Stimulated activated naive CD8-positive, alpha-beta T cell treated with anti-CD3 and anti-CD28 coated beads, Interleukin-15, amount 100 ng/mL, for 72 hours (primary cell): ENCODE measurements at regions not wholly inside any gene's neighbourhood (a gene's known extent, or its start where the extent isn't known, plus 50 kb on each side); places are given as distances from the start of the nearest gene placed in this dataset.
A peak's percentile ranks its signal among the peaks of the same experiment; 100 is the strongest.
"Not testable (repeated sequence)": the region's sequence is repeated elsewhere in the genome, so short reads cannot be mapped to it uniquely, and the experiment has no call there.

Source experiments
- ATAC-seq: fragments of 150-1000 bp; cut with Tn5 transposase; 2 replicates; pipeline ENCODE4 v1.10.0; 2021; ENCODE audit warnings: mild to moderate bottlenecking, moderate library complexity
- DNase-seq, 2 donors: peaks; one replicate each; pipeline ENCODE4 v3.0.0; 2021 to 2022
- H3K27ac Mint-ChIP-seq, 2 donors: one replicate each; pipeline ENCODE4 v1.8.0; 2022; ENCODE audit warnings: mild to moderate bottlenecking in 2 of 2, mixed read lengths in 2 of 2, moderate library complexity in 2 of 2
- H3K27me3 Mint-ChIP-seq: one replicate; pipeline ENCODE4 v1.8.0; 2022; ENCODE audit warnings: mixed read lengths
- H3K4me1 Mint-ChIP-seq: one replicate; pipeline ENCODE4 v1.8.0; 2022; ENCODE audit warnings: mild to moderate bottlenecking, mixed read lengths
- H3K4me3 Mint-ChIP-seq, 2 donors: one replicate each; pipeline ENCODE4 v1.8.0; 2022; ENCODE audit warnings: mild to moderate bottlenecking in 2 of 2, mixed read lengths in 2 of 2, moderate library complexity in 1 of 2
- H3K9me3 Mint-ChIP-seq, 2 donors: one replicate each; pipeline ENCODE4 v1.8.0; 2022; ENCODE audit warnings: mixed read lengths in 2 of 2

- no peak for DNase-seq
- Mint-ChIP-seq H3K4me1 (no peaks in the 10 kb centered on the region), H3K9me3 (peaks cover 23 to 32% of the 10 kb centered on the region in 2 donors), H3K27me3 (no peaks in the 10 kb centered on the region), H3K27ac (no peak overlapping the region), H3K4me3 (no peak overlapping the region)
- no peak for ATAC-seq
These were observed 477.9 kb upstream of the NECTIN3 start for GRCh38 chr3:110593749-110594148.

GRCh38 chr3:110598847-110599490 is 472.6 kb upstream of the NECTIN3 start:
- Mint-ChIP-seq H3K27ac (no peak overlapping the region), H3K9me3 (peaks cover 16 to 20% of the 10 kb centered on the region in 2 donors), H3K4me3 (no peak overlapping the region), H3K27me3 (no peaks in the 10 kb centered on the region), H3K4me1 (no peaks in the 10 kb centered on the region)
- no peak for DNase-seq
- no peak for ATAC-seq

- H3K4me3 Mint-ChIP-seq = no peak overlapping the region
- no peak for DNase-seq
- H3K9me3 Mint-ChIP-seq = no peaks in the 10 kb centered on the region
- H3K27me3 Mint-ChIP-seq = peaks cover 30% of the 10 kb centered on the region
- ATAC-seq = no peak
- no peak overlapping the region for H3K27ac Mint-ChIP-seq
- no peaks in the 10 kb centered on the region for H3K4me1 Mint-ChIP-seq
These were observed 463.1 kb upstream of the NECTIN3 start for GRCh38 chr3:110608566-110608965.

GRCh38 chr3:110612045-110612444 is 459.6 kb upstream of the NECTIN3 start:
- Mint-ChIP-seq H3K4me3 (no peak overlapping the region), H3K9me3 (no peaks in the 10 kb centered on the region), H3K27ac (no peak overlapping the region), H3K4me1 (no peaks in the 10 kb centered on the region), H3K27me3 (peaks cover 4% of the 10 kb centered on the region)
- ATAC-seq (no peak), DNase-seq (no peak)

GRCh38 chr3:110614186-110614585 is 457.4 kb upstream of the NECTIN3 start:
- H3K4me1 Mint-ChIP-seq = no peaks in the 10 kb centered on the region
- ATAC-seq (no peak), DNase-seq (no peak)
- no peaks in the 10 kb centered on the region for H3K9me3 Mint-ChIP-seq
- no peaks in the 10 kb centered on the region for H3K27me3 Mint-ChIP-seq
- H3K4me3 Mint-ChIP-seq = no peak overlapping the region
- no peak overlapping the region for H3K27ac Mint-ChIP-seq

- Mint-ChIP-seq H3K4me3 (no peak overlapping the region), H3K9me3 (no peaks in the 10 kb centered on the region), H3K27me3 (no peaks in the 10 kb centered on the region), H3K27ac (no peak overlapping the region), H3K4me1 (no peaks in the 10 kb centered on the region)
- DNase-seq = no peak
- ATAC-seq = no peak
These were observed 456.2 kb upstream of the NECTIN3 start for GRCh38 chr3:110615454-110615853.

- H3K9me3 Mint-ChIP-seq = no peaks in the 10 kb centered on the region
- DNase-seq (no peak), ATAC-seq (no peak)
- no peaks in the 10 kb centered on the region for H3K27me3 Mint-ChIP-seq
- no peak overlapping the region for H3K4me3 Mint-ChIP-seq
- no peak overlapping the region for H3K27ac Mint-ChIP-seq
- H3K4me1 Mint-ChIP-seq = no peaks in the 10 kb centered on the region
These were observed 452.9 kb upstream of the NECTIN3 start for GRCh38 chr3:110618512-110619226.

- no peak overlapping the region for H3K27ac Mint-ChIP-seq
- H3K27me3 Mint-ChIP-seq = no peaks in the 10 kb centered on the region
- no peaks in the 10 kb centered on the region for H3K9me3 Mint-ChIP-seq
- no peak for ATAC-seq
- DNase-seq = no peak
- no peak overlapping the region for H3K4me3 Mint-ChIP-seq
- H3K4me1 Mint-ChIP-seq = no peaks in the 10 kb centered on the region
These were observed 451.5 kb upstream of the NECTIN3 start for GRCh38 chr3:110620118-110620517.

- no peak overlapping the region for H3K4me3 Mint-ChIP-seq
- DNase-seq = no peak
- H3K27me3 Mint-ChIP-seq = no peaks in the 10 kb centered on the region
- H3K4me1 Mint-ChIP-seq = peaks cover 19% of the 10 kb centered on the region
- no peak for ATAC-seq
- no peak overlapping the region for H3K27ac Mint-ChIP-seq
- H3K9me3 Mint-ChIP-seq = peaks cover 0 to 4% of the 10 kb centered on the region in 2 donors
These were observed 448.0 kb upstream of the NECTIN3 start for GRCh38 chr3:110623571-110623970.

GRCh38 chr3:110624576-110624975 is 447.0 kb upstream of the NECTIN3 start:
- peaks cover 0 to 4% of the 10 kb centered on the region in 2 donors for H3K9me3 Mint-ChIP-seq
- peaks cover 22% of the 10 kb centered on the region for H3K4me1 Mint-ChIP-seq

GRCh38 chr3:110625201-110625747 is 446.3 kb upstream of the NECTIN3 start:
- Mint-ChIP-seq H3K9me3 (peaks cover 0 to 4% of the 10 kb centered on the region in 2 donors), H3K4me3 (no peak overlapping the region), H3K27me3 (no peaks in the 10 kb centered on the region), H3K27ac (peak overlapping the region in 1 of 2 donors; percentile 9), H3K4me1 (peaks cover 22% of the 10 kb centered on the region)
- peak; percentile 29 for ATAC-seq
- no peak for DNase-seq

More at GRCh38 chr3:110624576-110624975, 447.0 kb upstream of the NECTIN3 start:
- Mint-ChIP-seq H3K27ac (no peak overlapping the region), H3K27me3 (no peaks in the 10 kb centered on the region), H3K4me3 (no peak overlapping the region)
- ATAC-seq (no peak), DNase-seq (no peak)

GRCh38 chr3:110626652-110627111 is 444.9 kb upstream of the NECTIN3 start:
- ATAC-seq = peak; percentile 60
- H3K27ac Mint-ChIP-seq = peak overlapping the region in 1 of 2 donors; percentile 83

GRCh38 chr3:110628650-110629301 is 442.8 kb upstream of the NECTIN3 start:
- peaks cover 0 to 4% of the 10 kb centered on the region in 2 donors for H3K9me3 Mint-ChIP-seq
- H3K27me3 Mint-ChIP-seq = no peaks in the 10 kb centered on the region
- DNase-seq (no peak), ATAC-seq (no peak)
- peak overlapping the region in 1 of 2 donors; percentile 74 for H3K27ac Mint-ChIP-seq
- H3K4me3 Mint-ChIP-seq = peak overlapping the region in 1 of 2 donors; percentile 18
- H3K4me1 Mint-ChIP-seq = peaks cover 22% of the 10 kb centered on the region

More at GRCh38 chr3:110626652-110627111, 444.9 kb upstream of the NECTIN3 start:
- DNase-seq = peak; percentile 1 to 27
- Mint-ChIP-seq H3K4me3 (peak overlapping the region; percentile 56 to 57), H3K4me1 (peaks cover 22% of the 10 kb centered on the region)
- H3K9me3 Mint-ChIP-seq, H3K27me3 Mint-ChIP-seq: not testable (repeated sequence)

- peaks cover 22% of the 10 kb centered on the region for H3K4me1 Mint-ChIP-seq
- no peak overlapping the region for H3K27ac Mint-ChIP-seq
- H3K9me3 Mint-ChIP-seq = peaks cover 0 to 4% of the 10 kb centered on the region in 2 donors
- H3K4me3 Mint-ChIP-seq = no peak overlapping the region
- ATAC-seq (no peak), DNase-seq (no peak)
- no peaks in the 10 kb centered on the region for H3K27me3 Mint-ChIP-seq
These were observed 441.7 kb upstream of the NECTIN3 start for GRCh38 chr3:110629917-110630316.

GRCh38 chr3:110644203-110644602 is 427.4 kb upstream of the NECTIN3 start:
- DNase-seq (no peak), ATAC-seq (no peak)
- Mint-ChIP-seq H3K27me3 (no peaks in the 10 kb centered on the region), H3K4me3 (no peak overlapping the region), H3K27ac (no peak overlapping the region), H3K9me3 (no peaks in the 10 kb centered on the region), H3K4me1 (no peaks in the 10 kb centered on the region)

- Mint-ChIP-seq H3K9me3 (no peaks in the 10 kb centered on the region), H3K27me3 (no peaks in the 10 kb centered on the region), H3K4me1 (no peaks in the 10 kb centered on the region), H3K4me3 (no peak overlapping the region), H3K27ac (no peak overlapping the region)
- ATAC-seq = no peak
- no peak for DNase-seq
These were observed 425.6 kb upstream of the NECTIN3 start for GRCh38 chr3:110646055-110646454.
